ENCODE measurements at regions not wholly inside any gene's neighbourhood (a gene's known extent, or its start where the extent isn't known, plus 50 kb on each side); places are given as distances from the start of the nearest gene placed in this dataset.

GRCh38 chr2:58865436-58865835, 624.3 kb upstream of the FANCL start:
- TF ChIP-seq CTCF (conservative IDR thresholded peaks at IDR 0.05) (no peak), EZH2 (IDR thresholded peaks at IDR 0.05; ENCODE audit: low read depth) (no peak)

All from PC-9 (cell line).